Cardiac muscle cell (in vitro differentiated cells and primary cell): ENCODE measurements at regions not wholly inside any gene's neighbourhood (a gene's known extent, or its start where the extent isn't known, plus 50 kb on each side); places are given as distances from the start of the nearest gene placed in this dataset.

ENCODE experiments used
- DNase-seq, 2 donors: peaks; one replicate each; pipeline versions ENCODE4 v3.0.0 to v3.0.0-alpha.2; 2010 to 2017; ENCODE audit warnings: low read depth in 1 of 2, low spot score in 1 of 2
- H3K27ac ChIP-seq: fragments of 200-600 bp; sonication (generic); 2 replicates; pipeline ENCODE4 v1.5.1; 2016
- H3K27me3 ChIP-seq: fragments of 200-600 bp; sonication (generic); 2 replicates; pipeline ENCODE4 v1.6.0; 2016; ENCODE audit warnings: control low read depth
- H3K36me3 ChIP-seq: fragments of 200-600 bp; sonication (generic); 2 replicates; pipeline ENCODE4 v1.5.1; 2016; ENCODE audit warnings: control low read depth
- H3K4me1 ChIP-seq: fragments of 200-600 bp; sonication (generic); 2 replicates; pipeline ENCODE4 v1.8.1; 2017; ENCODE audit warnings: low read depth, mild to moderate bottlenecking, mixed run types
- H3K4me3 ChIP-seq: fragments of 200-600 bp; sonication (generic); 2 replicates; pipeline ENCODE4 v1.5.1; 2016; ENCODE audit warnings: mild to moderate bottlenecking
- H3K9me3 ChIP-seq: fragments of 200-600 bp; sonication (generic); 2 replicates; pipeline ENCODE4 v1.5.1; 2017; ENCODE audit warnings: low read depth, mild to moderate bottlenecking, control low read depth
- CTCF ChIP-seq: IDR thresholded peaks from 2 replicates; pipeline ENCODE4 v1.5.1; 2012; ENCODE audit warnings: low read depth, mild to moderate bottlenecking, low read length

DNA sequence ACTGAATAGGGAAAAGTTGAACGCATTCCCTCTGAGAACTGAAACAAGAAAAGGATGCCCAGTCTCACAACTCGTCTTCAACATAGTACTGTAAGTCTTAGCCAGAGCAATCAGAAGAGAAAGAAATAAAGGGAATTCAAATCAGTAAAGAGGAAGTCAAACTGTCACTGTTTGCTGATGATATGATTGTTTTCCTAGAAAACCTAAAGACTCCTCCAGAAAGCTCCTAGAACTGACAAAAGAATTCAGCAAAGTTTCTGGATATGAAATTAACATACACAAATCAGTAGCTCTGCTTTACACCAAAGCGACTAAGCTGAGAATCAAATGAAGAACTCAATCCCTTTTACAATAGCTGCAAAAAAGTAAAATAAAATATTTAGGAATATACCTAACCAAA, 471.2 kb upstream of the CNTN5 start:
- no peaks in the 10 kb centered on the region for H3K36me3 ChIP-seq
- no peaks in the 10 kb centered on the region for H3K27me3 ChIP-seq
- DNase-seq, result no peak
- no peak overlapping the region for H3K27ac ChIP-seq
- no peak for TF ChIP-seq CTCF
- H3K4me3 ChIP-seq, result no peak overlapping the region
- no peaks in the 10 kb centered on the region for H3K4me1 ChIP-seq
- no peaks in the 10 kb centered on the region for H3K9me3 ChIP-seq

- Histone ChIP-seq H3K27me3 (no peaks in the 10 kb centered on the region), H3K4me3 (no peak overlapping the region), H3K36me3 (no peaks in the 10 kb centered on the region), H3K4me1 (peaks cover 25% of the 10 kb centered on the region), H3K9me3 (no peaks in the 10 kb centered on the region), H3K27ac (peak overlapping the region; percentile 88)
- peak in 1 of 2 donors; percentile 70 for DNase-seq
- TF ChIP-seq CTCF, result no peak
Measured at GRCh38 chr11:98559961-98560360, 460.8 kb upstream of the CNTN5 start.

DNA sequence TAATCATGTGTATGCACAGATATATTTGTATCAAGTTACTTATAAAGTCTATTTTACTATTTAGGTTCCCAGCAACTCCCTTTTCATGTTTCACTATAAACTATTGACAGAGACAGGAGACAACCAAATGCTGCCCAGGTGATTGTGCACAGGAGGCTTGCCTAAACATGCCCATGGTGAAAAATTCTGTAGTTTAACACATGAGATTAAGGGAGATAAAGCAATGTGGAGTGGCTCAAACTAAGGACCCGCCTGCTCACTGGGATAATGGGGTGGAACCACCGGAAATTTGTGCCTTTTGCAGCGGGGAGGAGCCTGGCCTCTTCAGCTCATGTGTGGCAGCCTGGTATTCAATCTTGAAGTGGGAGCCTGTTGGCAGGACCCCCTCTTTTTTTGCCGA, 459.5 kb upstream of the CNTN5 start:
- no peaks in the 10 kb centered on the region for H3K36me3 ChIP-seq
- peaks cover 25% of the 10 kb centered on the region for H3K4me1 ChIP-seq
- TF ChIP-seq CTCF, result no peak
- H3K9me3 ChIP-seq, result no peaks in the 10 kb centered on the region
- H3K27me3 ChIP-seq, result no peaks in the 10 kb centered on the region
- peak overlapping the region; percentile 88 for H3K27ac ChIP-seq
- no peak for DNase-seq
- no peak overlapping the region for H3K4me3 ChIP-seq

DNA sequence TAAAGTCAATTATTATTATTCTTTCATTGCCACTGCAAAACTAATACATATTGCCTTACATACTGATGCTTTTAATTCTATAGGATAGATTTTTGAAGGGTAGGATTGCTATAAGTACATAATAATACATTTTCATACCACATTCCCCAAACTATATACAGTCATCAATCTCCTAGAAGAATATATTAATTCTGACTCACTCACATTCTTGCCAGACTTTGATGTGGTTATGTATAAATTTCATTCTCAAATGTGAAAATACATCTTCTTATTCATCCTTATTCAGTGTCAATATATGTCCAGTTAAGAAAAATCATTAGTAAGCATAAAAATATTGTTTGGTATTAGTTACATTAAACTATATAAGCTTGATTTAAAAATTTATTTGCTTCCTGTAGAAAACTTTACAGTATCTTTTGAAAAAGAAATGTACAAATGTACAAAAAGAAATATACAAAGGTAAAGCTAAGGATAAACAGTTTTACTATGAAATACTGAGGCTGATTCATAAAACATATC, 458.8 kb upstream of the CNTN5 start:
- no peak overlapping the region for H3K27ac ChIP-seq
- no peaks in the 10 kb centered on the region for H3K9me3 ChIP-seq
- no peak overlapping the region for H3K4me3 ChIP-seq
- TF ChIP-seq CTCF, result no peak
- peaks cover 25% of the 10 kb centered on the region for H3K4me1 ChIP-seq
- DNase-seq, result no peak
- no peaks in the 10 kb centered on the region for H3K36me3 ChIP-seq
- no peaks in the 10 kb centered on the region for H3K27me3 ChIP-seq

- Histone ChIP-seq H3K36me3 (no peaks in the 10 kb centered on the region), H3K27me3 (no peaks in the 10 kb centered on the region), H3K9me3 (no peaks in the 10 kb centered on the region), H3K4me3 (no peak overlapping the region), H3K4me1 (peaks cover 29% of the 10 kb centered on the region), H3K27ac (no peak overlapping the region)
- no peak for TF ChIP-seq CTCF
- no peak for DNase-seq
Measured at GRCh38 chr11:98564233-98564632, 456.5 kb upstream of the CNTN5 start.

- H3K27ac ChIP-seq, result no peak overlapping the region
- no peaks in the 10 kb centered on the region for H3K36me3 ChIP-seq
- H3K9me3 ChIP-seq, result no peaks in the 10 kb centered on the region
- H3K27me3 ChIP-seq, result no peaks in the 10 kb centered on the region
- no peak overlapping the region for H3K4me3 ChIP-seq
- peaks cover 22% of the 10 kb centered on the region for H3K4me1 ChIP-seq
- DNase-seq, result no peak
- no peak for TF ChIP-seq CTCF
Measured at GRCh38 chr11:98564881-98565280, 455.9 kb upstream of the CNTN5 start.
